SK-N-SH (cell line): ENCODE measurements at regions not wholly inside any gene's neighbourhood (a gene's known extent, or its start where the extent isn't known, plus 50 kb on each side); places are given as distances from the start of the nearest gene placed in this dataset.

Source experiments
- CTCF ChIP-seq: fragments of 200-600 bp; sonication (generic); IDR thresholded peaks from 2 replicates; pipeline ENCODE4 v1.6.1; 2017; ENCODE audit warnings: antibody characterized with exemption, mild to moderate bottlenecking, moderate library complexity
- RFX5 ChIP-seq: IDR thresholded peaks from 2 replicates; pipeline ENCODE4 v1.6.1; 2012; ENCODE audit warnings: mild to moderate bottlenecking, improper control_type of control experiment, low read length

DNA sequence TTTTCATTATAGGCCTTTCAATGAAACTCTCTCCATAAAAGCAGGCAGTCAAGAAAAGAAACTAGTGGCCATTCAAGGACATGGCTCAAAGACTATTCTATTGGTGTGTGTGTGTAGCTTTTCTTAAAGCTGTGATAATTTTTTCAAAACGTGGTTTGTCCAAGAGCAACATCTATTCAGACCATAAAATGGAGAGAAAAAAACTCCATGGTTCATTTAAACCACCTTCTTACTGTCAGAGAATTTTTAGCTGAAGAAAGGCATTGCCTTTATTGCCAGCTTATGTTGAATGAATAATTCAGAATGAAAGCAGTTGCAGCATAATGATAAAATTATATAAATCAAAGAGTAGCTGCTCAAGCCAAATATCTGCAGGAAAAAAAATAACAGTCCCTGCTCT lies 325.5 kb downstream of the PCDH18 start:
- TF ChIP-seq RFX5 (no peak), CTCF (no peak)
